Astrocyte of the cerebellum (primary cell): ENCODE measurements at regions not wholly inside any gene's neighbourhood (a gene's known extent, or its start where the extent isn't known, plus 50 kb on each side); places are given as distances from the start of the nearest gene placed in this dataset.

Source experiments
- DNase-seq: peaks from one replicate; pipeline ENCODE4 v3.0.0-alpha.2; 2011; ENCODE audit warnings: low read depth
- H3K4me3 ChIP-seq: 2 replicates; pipeline ENCODE4 v1.5.1; 2011; ENCODE audit warnings: mild to moderate bottlenecking, low read depth, low read length, moderate library complexity
- CTCF ChIP-seq: IDR thresholded peaks from 2 replicates; pipeline ENCODE4 v1.5.1; 2012; ENCODE audit warnings: low read length, low read depth, moderate library complexity, mild to moderate bottlenecking; ENCODE audit errors: missing control alignments
- in situ Hi-C: cut with HindIII; loops from 2 replicates; pipeline ENCODE4 v1.10.0; 2017; ENCODE audit warnings: low sequenced_read_pairs

GRCh38 chr11:70703141-70704064 lies 305.1 kb downstream of the CTTN start:
- in situ Hi-C loops = no loop called here
- TF ChIP-seq CTCF = no peak
- no peak for DNase-seq
- no peak overlapping the region for H3K4me3 ChIP-seq

GRCh38 chr11:70705097-70705496 lies 306.8 kb downstream of the CTTN start:
- in situ Hi-C loops = no loop called here
- TF ChIP-seq CTCF = no peak
- DNase-seq = no peak
- H3K4me3 ChIP-seq = no peak overlapping the region

- no peak overlapping the region for H3K4me3 ChIP-seq
- in situ Hi-C loops = no loop called here
- no peak for DNase-seq
- TF ChIP-seq CTCF = no peak
Measured at GRCh38 chr11:70705930-70706329, 307.6 kb downstream of the CTTN start.

GRCh38 chr11:70707821-70708220 lies 309.5 kb downstream of the CTTN start:
- in situ Hi-C loops = no loop called here
- no peak overlapping the region for H3K4me3 ChIP-seq
- no peak for DNase-seq
- no peak for TF ChIP-seq CTCF

DNA sequence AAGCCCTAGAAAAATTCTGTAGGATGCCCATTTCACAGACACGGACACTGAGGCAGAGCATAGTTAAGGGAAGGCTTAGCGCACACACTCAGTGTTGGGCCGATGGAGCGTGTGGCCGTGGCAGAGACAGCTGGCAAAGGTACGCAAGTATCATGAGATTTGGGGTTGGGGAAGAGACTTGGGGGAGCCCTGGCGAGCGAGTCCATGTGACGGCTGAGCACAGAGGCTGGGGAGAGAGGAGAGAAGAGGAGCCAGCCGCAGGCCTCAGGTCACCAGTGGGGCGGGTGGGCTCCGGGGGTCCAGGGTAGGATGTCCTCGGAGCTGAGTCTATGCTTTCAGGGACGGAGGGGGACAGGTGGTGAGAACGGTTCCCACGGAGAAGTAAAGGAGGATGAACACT lies 311.3 kb downstream of the CTTN start:
- no peak for TF ChIP-seq CTCF
- in situ Hi-C loops = no loop called here
- no peak for DNase-seq
- H3K4me3 ChIP-seq = no peak overlapping the region

GRCh38 chr11:70710192-70710591 lies 311.9 kb downstream of the CTTN start:
- no peak for DNase-seq
- in situ Hi-C loops = no loop called here
- TF ChIP-seq CTCF = no peak
- H3K4me3 ChIP-seq = no peak overlapping the region
